Caco-2 (cell line): ENCODE measurements at regions not wholly inside any gene's neighbourhood (a gene's known extent, or its start where the extent isn't known, plus 50 kb on each side); places are given as distances from the start of the nearest gene placed in this dataset.

Experiments used
- BruUV-seq: library from RNA; stranded (reverse); fragments of 400-500 nt; replicated peaks from 2 replicates; lab custom pipeline; 2021; lab: Mats Ljungman, UMichigan
- CTCF ChIA-PET: fragments of 300-600 bp; sonication (Branson Sonifier 250); formaldehyde crosslinking; loops from one replicate; lab custom pipeline; 2022; ENCODE audit warnings: antibody characterized with exemption; lab: Charles Lee
- POLR2A ChIA-PET: fragments of 300-600 bp; sonication (Branson Sonifier 250); formaldehyde crosslinking; loops from one replicate; lab custom pipeline; 2022; ENCODE audit warnings: antibody characterized with exemption; lab: Charles Lee
- DNase-seq, 2 experiments: peaks; one replicate each; pipeline versions ENCODE4 v3.0.0 to v3.0.0-alpha.2; 2020 to 2022
- H3K27me3 ChIP-seq: replicated peaks from 2 replicates; pipeline ENCODE4 v1.6.0; 2011; ENCODE audit warnings: low read length; ENCODE audit not compliant: control insufficient read depth, insufficient read depth
- H3K36me3 ChIP-seq: 2 replicates; pipeline ENCODE4 v1.5.1; 2011; ENCODE audit warnings: low read length; ENCODE audit not compliant: control insufficient read depth, insufficient read depth
- H3K4me1 ChIP-seq: fragments of 250-450 bp; sonication (Bioruptor Pico); 2 replicates; pipeline ENCODE4 v1.5.1; 2020; ENCODE audit warnings: mild to moderate bottlenecking
- H3K4me3 ChIP-seq: 2 replicates; pipeline ENCODE4 v1.5.1; 2011; ENCODE audit warnings: low read depth, mild to moderate bottlenecking, control low read depth, low read length
- H3K9me3 ChIP-seq: fragments of 250-450 bp; sonication (Bioruptor Pico); 2 replicates; pipeline ENCODE4 v1.5.1; 2020; ENCODE audit warnings: mild to moderate bottlenecking, moderate library complexity
- H3K27ac Mint-ChIP-seq: one replicate; pipeline ENCODE4 v1.8.0; 2022; ENCODE audit warnings: mixed read lengths; ENCODE audit not compliant: unreplicated experiment
- H3K27me3 Mint-ChIP-seq: one replicate; pipeline ENCODE4 v1.8.0; 2022; ENCODE audit warnings: mixed read lengths; ENCODE audit not compliant: insufficient read depth, unreplicated experiment
- H3K36me3 Mint-ChIP-seq: one replicate; pipeline ENCODE4 v1.8.0; 2022; ENCODE audit warnings: mild to moderate bottlenecking, mixed read lengths; ENCODE audit not compliant: insufficient read depth, unreplicated experiment
- H3K4me1 Mint-ChIP-seq: one replicate; pipeline ENCODE4 v1.8.0; 2022; ENCODE audit warnings: low read depth, mixed read lengths; ENCODE audit not compliant: unreplicated experiment
- H3K4me3 Mint-ChIP-seq: one replicate; pipeline ENCODE4 v1.8.0; 2022; ENCODE audit warnings: mild to moderate bottlenecking, moderate library complexity, mixed read lengths; ENCODE audit not compliant: unreplicated experiment
- H3K9me3 Mint-ChIP-seq: one replicate; pipeline ENCODE4 v1.8.0; 2022; ENCODE audit warnings: mixed read lengths; ENCODE audit not compliant: unreplicated experiment
- CTCF ChIP-seq, 2 experiments: fragments of 200-600 bp in 1 of 2; IDR thresholded peaks; 1 replicate in 1 of 2; 2 replicates in 1 of 2; pipeline versions ENCODE4 v1.5.1 to v1.8.0; 2011 to 2022; ENCODE audit warnings: antibody characterized with exemption in 1 of 2, control low read depth in 1 of 2, inconsistent platforms in 1 of 2, low read depth in 1 of 2, low read length in 1 of 2, mild to moderate bottlenecking in 1 of 2, moderate library complexity in 1 of 2; ENCODE audit not compliant: insufficient read depth in 1 of 2, severe bottlenecking in 1 of 2, unreplicated experiment in 1 of 2
- intact Hi-C: fragments of 100-400 bp; cut with micrococcal nuclease; formaldehyde crosslinking; loops from one replicate; pipeline ENCODE4 v1.10.0; 2022; ENCODE audit not compliant: unreplicated experiment

- no peak for TF ChIP-seq CTCF (IDR thresholded peaks at IDR 0.05; ENCODE audit: insufficient read depth in 1 of 2, low read depth in 1 of 2, low read length in 1 of 2, severe bottlenecking in 1 of 2, unreplicated experiment in 1 of 2)
- no peak overlapping the region for H3K4me3 Mint-ChIP-seq
- Histone ChIP-seq H3K36me3 (no peaks in the 10 kb centered on the region), H3K9me3 (no peaks in the 10 kb centered on the region), H3K4me3 (no peak overlapping the region), H3K4me1 (no peaks in the 10 kb centered on the region), H3K27me3 (no peaks in the 10 kb centered on the region)
- peaks cover 8% of the 10 kb centered on the region for H3K9me3 Mint-ChIP-seq
- H3K36me3 Mint-ChIP-seq, result no peaks in the 10 kb centered on the region
- ChIA-PET CTCF (no interaction called here), POLR2A (no interaction called here)
- BruUV-seq, result no TSS peak
- intact Hi-C loops, result no loop called here
- H3K27ac Mint-ChIP-seq, result no peak overlapping the region
- H3K27me3 Mint-ChIP-seq, result no peaks in the 10 kb centered on the region
- no peak for DNase-seq
- peaks cover 6% of the 10 kb centered on the region for H3K4me1 Mint-ChIP-seq
Measured at GRCh38 chr18:73043211-73043610, 175.4 kb upstream of the NETO1 start.

GRCh38 chr18:73040247-73040646 is 172.5 kb upstream of the NETO1 start:
- no peak overlapping the region for H3K4me3 ChIP-seq

GRCh38 chr18:73038336-73038735 is 170.5 kb upstream of the NETO1 start:
- H3K9me3 Mint-ChIP-seq, result peaks cover 11% of the 10 kb centered on the region
- TF ChIP-seq CTCF (IDR thresholded peaks at IDR 0.05; ENCODE audit: insufficient read depth in 1 of 2, low read depth in 1 of 2, low read length in 1 of 2, severe bottlenecking in 1 of 2, unreplicated experiment in 1 of 2), result no peak
- intact Hi-C loops, result no loop called here
- H3K36me3 Mint-ChIP-seq, result no peaks in the 10 kb centered on the region
- no peak for DNase-seq
- no peaks in the 10 kb centered on the region for H3K27me3 ChIP-seq
- ChIA-PET POLR2A (no interaction called here), CTCF (no interaction called here)
- H3K4me3 Mint-ChIP-seq, result no peak overlapping the region
- no TSS peak for BruUV-seq
- no peaks in the 10 kb centered on the region for H3K27me3 Mint-ChIP-seq
- peaks cover 6% of the 10 kb centered on the region for H3K4me1 Mint-ChIP-seq
- H3K9me3 ChIP-seq, result no peaks in the 10 kb centered on the region
- no peak overlapping the region for H3K27ac Mint-ChIP-seq
- no peak overlapping the region for H3K4me3 ChIP-seq
- H3K36me3 ChIP-seq, result no peaks in the 10 kb centered on the region
- no peaks in the 10 kb centered on the region for H3K4me1 ChIP-seq

More at GRCh38 chr18:73040247-73040646, 172.5 kb upstream of the NETO1 start:
- Histone ChIP-seq H3K36me3 (no peaks in the 10 kb centered on the region), H3K9me3 (no peaks in the 10 kb centered on the region), H3K27me3 (no peaks in the 10 kb centered on the region), H3K4me1 (no peaks in the 10 kb centered on the region)
- H3K4me3 Mint-ChIP-seq, result peak overlapping the region; percentile 17
- intact Hi-C loops, result no loop called here
- no peaks in the 10 kb centered on the region for H3K27me3 Mint-ChIP-seq
- H3K9me3 Mint-ChIP-seq, result peaks cover 11% of the 10 kb centered on the region
- H3K27ac Mint-ChIP-seq, result peak overlapping the region; percentile 25
- no TSS peak for BruUV-seq
- ChIA-PET POLR2A (no interaction called here), CTCF (no interaction called here)
- H3K36me3 Mint-ChIP-seq, result no peaks in the 10 kb centered on the region
- no peak for DNase-seq
- no peak for TF ChIP-seq CTCF (IDR thresholded peaks at IDR 0.05; ENCODE audit: insufficient read depth in 1 of 2, low read depth in 1 of 2, low read length in 1 of 2, severe bottlenecking in 1 of 2, unreplicated experiment in 1 of 2)
- H3K4me1 Mint-ChIP-seq, result peaks cover 6% of the 10 kb centered on the region
